Lower lobe of right lung (tissue), 2 donors: ENCODE measurements at regions not wholly inside any gene's neighbourhood (a gene's known extent, or its start where the extent isn't known, plus 50 kb on each side); places are given as distances from the start of the nearest gene placed in this dataset.

ENCODE experiments used
- ATAC-seq, 2 donors: fragments of 200-7000 bp; cut with Tn5 transposase; one replicate each; pipeline ENCODE4 v1.9.1; 2020 to 2022; ENCODE audit warnings: mild to moderate bottlenecking in 2 of 2, moderate library complexity in 2 of 2
- DNase-seq: peaks from one replicate; pipeline ENCODE4 v3.0.0-alpha.2; 2020
- H3K27ac ChIP-seq: fragments of 200-600 bp; one replicate; pipeline ENCODE4 v1.8.0; 2022
- H3K27me3 ChIP-seq: fragments of 200-600 bp; one replicate; pipeline ENCODE4 v1.8.0; 2022; ENCODE audit warnings: low read depth
- H3K36me3 ChIP-seq: fragments of 200-600 bp; one replicate; pipeline ENCODE4 v1.8.0; 2022; ENCODE audit warnings: mild to moderate bottlenecking
- H3K4me1 ChIP-seq: fragments of 200-600 bp; one replicate; pipeline ENCODE4 v1.8.0; 2022
- H3K4me3 ChIP-seq: fragments of 200-600 bp; one replicate; pipeline ENCODE4 v1.8.0; 2022; ENCODE audit warnings: mild to moderate bottlenecking
- H3K9me3 ChIP-seq: fragments of 200-600 bp; one replicate; pipeline ENCODE4 v1.8.0; 2022
- CTCF ChIP-seq: fragments of 200-600 bp; IDR thresholded peaks from one replicate; pipeline ENCODE4 v1.8.0; 2022; ENCODE audit warnings: antibody characterized with exemption, mild to moderate bottlenecking
- intact Hi-C: fragments of 100-400 bp; cut with DNase I; formaldehyde crosslinking; loops from one replicate; pipeline ENCODE4 v1.11.0; 2022
- donor health status: DM: no; HTN: yes; CAD: no; lungs with severe emphysema.

DNA sequence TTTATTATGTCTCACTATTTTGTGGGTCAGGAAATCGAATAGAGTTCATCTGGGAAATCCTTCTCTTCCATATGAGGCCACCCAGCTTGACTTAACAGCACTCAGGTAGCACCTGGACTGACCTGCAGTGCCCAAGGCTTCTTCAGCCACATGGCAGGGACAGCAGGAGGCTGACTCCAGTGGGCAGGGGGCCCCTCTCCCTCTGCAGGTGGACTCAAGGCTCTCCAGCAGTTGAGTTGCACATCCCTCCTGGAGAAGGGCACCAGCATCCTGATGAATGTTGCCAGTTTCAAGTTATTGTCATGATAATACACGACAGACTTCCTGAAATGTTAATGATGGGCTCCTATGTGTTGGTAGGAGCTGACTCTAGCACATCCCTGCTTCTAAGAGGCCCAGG, 338.1 kb upstream of the RAB6C start:
- Histone ChIP-seq H3K9me3 (no peaks in the 10 kb centered on the region), H3K27ac (no peak overlapping the region), H3K27me3 (no peaks in the 10 kb centered on the region), H3K4me3 (no peak overlapping the region), H3K36me3 (no peaks in the 10 kb centered on the region), H3K4me1 (no peaks in the 10 kb centered on the region)
- ATAC-seq (no peak), DNase-seq (no peak)
- intact Hi-C loops, result no loop called here
- no peak for TF ChIP-seq CTCF

- DNase-seq (no peak), ATAC-seq (no peak)
- intact Hi-C loops, result no loop called here
- H3K4me3 ChIP-seq, result no peak overlapping the region
- H3K27me3 ChIP-seq, result no peaks in the 10 kb centered on the region
- no peak overlapping the region for H3K27ac ChIP-seq
- no peaks in the 10 kb centered on the region for H3K4me1 ChIP-seq
- no peaks in the 10 kb centered on the region for H3K9me3 ChIP-seq
- no peak for TF ChIP-seq CTCF
- no peaks in the 10 kb centered on the region for H3K36me3 ChIP-seq
Measured at GRCh38 chr2:129642526-129643043, 336.9 kb upstream of the RAB6C start.

DNA sequence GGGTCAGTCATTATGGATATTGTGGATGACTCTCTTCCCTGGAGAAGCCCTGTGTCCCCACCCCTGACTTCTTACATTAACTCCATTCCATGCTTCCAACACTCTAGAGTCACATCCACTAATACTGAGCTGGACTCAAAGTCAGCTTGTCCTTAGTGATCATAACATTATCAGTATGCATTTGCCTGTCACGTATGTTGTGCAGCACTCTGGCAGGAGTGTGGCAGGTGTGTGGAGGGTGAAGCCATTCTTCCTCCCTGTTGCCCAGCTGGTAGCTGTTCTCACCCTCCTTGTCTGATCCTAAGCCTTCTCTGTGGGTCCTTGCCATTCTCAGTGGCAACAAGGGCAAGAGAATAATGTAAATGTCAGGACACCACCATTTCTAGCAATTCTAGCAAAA, 334.1 kb upstream of the RAB6C start:
- intact Hi-C loops, result no loop called here
- no peaks in the 10 kb centered on the region for H3K4me1 ChIP-seq
- H3K27me3 ChIP-seq, result no peaks in the 10 kb centered on the region
- no peaks in the 10 kb centered on the region for H3K36me3 ChIP-seq
- H3K27ac ChIP-seq, result no peak overlapping the region
- DNase-seq, result no peak
- ATAC-seq, result no peak
- no peaks in the 10 kb centered on the region for H3K9me3 ChIP-seq
- no peak for TF ChIP-seq CTCF
- H3K4me3 ChIP-seq, result no peak overlapping the region

DNA sequence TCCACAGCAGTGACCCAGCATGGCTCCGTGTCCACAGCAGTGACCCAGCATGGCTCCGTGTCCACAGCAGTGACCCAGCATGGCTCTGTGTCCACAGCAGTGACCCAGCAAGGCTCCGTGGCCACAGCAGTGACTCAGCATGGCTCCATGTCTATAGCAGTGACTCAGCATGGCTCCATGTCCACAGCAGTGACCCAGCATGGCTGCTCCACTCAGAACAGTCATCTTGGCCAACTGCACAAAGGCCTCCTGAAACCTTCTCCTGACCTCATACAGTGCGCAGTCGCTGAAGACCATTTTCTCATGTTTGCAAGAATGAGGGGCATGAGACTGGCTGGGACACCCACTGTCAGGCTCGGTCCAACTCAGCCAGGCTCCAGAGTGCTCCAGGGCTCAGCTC, 333.4 kb upstream of the RAB6C start:
- DNase-seq, result no peak
- ATAC-seq, result no peak
- no peak for TF ChIP-seq CTCF
- intact Hi-C loops, result no loop called here
- H3K36me3 ChIP-seq, result no peaks in the 10 kb centered on the region
- H3K9me3 ChIP-seq, result no peaks in the 10 kb centered on the region
- H3K27me3 ChIP-seq, result no peaks in the 10 kb centered on the region
- no peak overlapping the region for H3K4me3 ChIP-seq
- no peak overlapping the region for H3K27ac ChIP-seq
- no peaks in the 10 kb centered on the region for H3K4me1 ChIP-seq

DNA sequence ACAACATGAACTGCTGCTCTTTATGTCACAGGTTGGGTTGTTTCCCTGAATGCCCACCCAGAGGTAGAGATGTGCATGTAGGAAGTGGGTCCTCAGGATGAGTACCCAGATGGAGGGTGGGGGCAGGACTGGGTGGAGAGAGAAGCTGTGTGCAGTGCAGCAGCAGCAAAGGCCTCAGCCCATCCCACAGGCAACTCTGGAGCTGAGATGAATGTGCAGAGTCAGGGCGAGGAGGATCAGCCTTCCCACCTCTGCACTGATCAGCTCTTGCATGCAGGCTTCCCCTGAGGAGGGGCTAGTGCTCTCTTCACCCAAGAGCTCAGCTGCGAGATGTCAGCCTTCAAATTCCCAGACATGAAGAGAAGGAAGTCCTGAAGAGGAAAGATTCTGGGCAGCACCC, 326.2 kb upstream of the RAB6C start:
- TF ChIP-seq CTCF, result no peak
- Histone ChIP-seq H3K4me1 (no peaks in the 10 kb centered on the region), H3K27me3 (no peaks in the 10 kb centered on the region), H3K36me3 (no peaks in the 10 kb centered on the region), H3K9me3 (no peaks in the 10 kb centered on the region), H3K27ac (no peak overlapping the region), H3K4me3 (no peak overlapping the region)
- intact Hi-C loops, result no loop called here
- no peak for DNase-seq
- ATAC-seq, result peak in 1 of 2 donors; percentile 29

GRCh38 chr2:129654331-129654730, 325.1 kb upstream of the RAB6C start:
- Histone ChIP-seq H3K4me1 (no peaks in the 10 kb centered on the region), H3K4me3 (no peak overlapping the region), H3K36me3 (no peaks in the 10 kb centered on the region), H3K27ac (no peak overlapping the region), H3K9me3 (no peaks in the 10 kb centered on the region), H3K27me3 (no peaks in the 10 kb centered on the region)
- ATAC-seq (no peak), DNase-seq (no peak)
- no peak for TF ChIP-seq CTCF
- intact Hi-C loops, result no loop called here
